Common myeloid progenitor, CD34-positive (primary cell): ENCODE measurements at regions not wholly inside any gene's neighbourhood (a gene's known extent, or its start where the extent isn't known, plus 50 kb on each side); places are given as distances from the start of the nearest gene placed in this dataset.
A peak's percentile ranks its signal among the peaks of the same experiment; 100 is the strongest.

Source experiments
- CTCF ChIA-PET: fragments of 350-600 bp; sonication (Branson Sonifier 250); formaldehyde crosslinking; loops from one replicate; lab custom pipeline; 2021; ENCODE audit warnings: antibody characterized with exemption; lab: Charles Lee
- POLR2A ChIA-PET: fragments of 350-600 bp; sonication (Branson Sonifier 250); formaldehyde crosslinking; loops from one replicate; lab custom pipeline; 2021; ENCODE audit warnings: antibody characterized with exemption; lab: Charles Lee
- DNase-seq, 3 donors: peaks; one replicate each; pipeline versions ENCODE4 v3.0.0 to v3.0.0-alpha.2; 2013
- H3K27ac ChIP-seq, 2 experiments: 1 replicate in 1 of 2; 2 replicates in 1 of 2; pipeline ENCODE4 v1.7.0; 2013; ENCODE audit warnings: inconsistent platforms in 2 of 2, low read length in 2 of 2, mild to moderate bottlenecking in 2 of 2, low read depth in 1 of 2, moderate library complexity in 1 of 2; ENCODE audit not compliant: severe bottlenecking in 2 of 2, insufficient read depth in 1 of 2, poor library complexity in 1 of 2
- H3K27me3 ChIP-seq, 5 experiments: replicated peaks in 2 of 5; 1 replicate in 3 of 5; 2 replicates in 2 of 5; pipeline versions ENCODE4 v1.6.1 to v1.7.0; 2013; ENCODE audit warnings: low read length in 4 of 5, mild to moderate bottlenecking in 2 of 5, moderate library complexity in 2 of 5, inconsistent platforms in 1 of 5; ENCODE audit not compliant: insufficient read depth in 5 of 5, control insufficient read depth in 4 of 5
- H3K36me3 ChIP-seq, 4 experiments: 1 replicate in 2 of 4; 2 replicates in 2 of 4; pipeline versions ENCODE4 v1.6.1 to v1.7.0; 2013; ENCODE audit warnings: low read length in 3 of 4, control low read depth in 1 of 4, mild to moderate bottlenecking in 1 of 4; ENCODE audit not compliant: control insufficient read depth in 4 of 4, insufficient read depth in 4 of 4
- H3K4me1 ChIP-seq, 4 experiments: 1 replicate in 3 of 4; 2 replicates in 1 of 4; pipeline versions ENCODE4 v1.6.1 to v1.7.1; 2013; ENCODE audit warnings: low read length in 3 of 4, mild to moderate bottlenecking in 3 of 4, control low read depth in 1 of 4, inconsistent platforms in 1 of 4, moderate library complexity in 1 of 4; ENCODE audit not compliant: control insufficient read depth in 4 of 4, insufficient read depth in 4 of 4; ENCODE audit errors: control extremely low read depth in 1 of 4
- H3K4me3 ChIP-seq, 7 experiments: 1 replicate in 4 of 7; 2 replicates in 3 of 7; pipeline versions ENCODE4 v1.5.1 to v1.7.0; 2013; ENCODE audit warnings: mild to moderate bottlenecking in 7 of 7, low read length in 6 of 7, moderate library complexity in 6 of 7, inconsistent platforms in 2 of 7, low read depth in 2 of 7, control low read depth in 1 of 7; ENCODE audit not compliant: insufficient read depth in 4 of 7, control insufficient read depth in 1 of 7; ENCODE audit errors: extremely low read depth in 1 of 7
- H3K9me3 ChIP-seq, 5 experiments: 1 replicate in 4 of 5; 2 replicates in 1 of 5; pipeline versions ENCODE4 v1.6.1 to v1.7.1; 2013; ENCODE audit warnings: low read length in 4 of 5, mild to moderate bottlenecking in 2 of 5, inconsistent platforms in 1 of 5, low read depth in 1 of 5, moderate library complexity in 1 of 5; ENCODE audit not compliant: control insufficient read depth in 4 of 5, insufficient read depth in 2 of 5; ENCODE audit errors: control extremely low read depth in 1 of 5
- WGBS: methylation state at CpG from one replicate; pipeline ENCODE4 v1.1.5; 2013; ENCODE audit not compliant: insufficient coverage; 5-methylcytosine and 5-hydroxymethylcytosine counted together

DNA sequence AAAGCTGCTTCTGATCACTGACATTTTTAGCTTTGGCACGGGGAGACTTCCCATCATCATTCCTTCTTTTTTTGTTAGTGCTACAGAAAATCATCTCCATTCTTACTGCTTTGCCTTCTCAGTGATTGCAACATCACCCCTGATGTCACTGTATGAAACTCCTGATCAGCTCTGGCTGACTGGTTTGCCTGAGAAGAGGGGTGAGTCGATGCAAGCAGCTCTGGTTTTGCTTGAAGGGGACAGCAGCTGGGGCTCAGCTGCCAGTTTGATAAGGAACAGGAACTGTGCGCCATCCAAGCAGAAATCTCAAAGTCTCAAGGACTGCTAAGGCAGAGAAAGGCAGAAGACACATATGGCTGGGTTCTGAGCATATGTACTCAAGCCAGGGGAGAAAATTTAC, 808.5 kb upstream of the CELF2 start:
- no peak overlapping the region for H3K4me3 ChIP-seq
- ChIA-PET POLR2A (no interaction called here), CTCF (no interaction called here)
- H3K27me3 ChIP-seq: no peaks in the 10 kb centered on the region
- H3K27ac ChIP-seq: no peak overlapping the region
- no peaks in the 10 kb centered on the region for H3K4me1 ChIP-seq
- peak in 1 of 3 donors; percentile 5 for DNase-seq
- peaks cover 0 to 10% (median 2%) of the 10 kb centered on the region in 5 experiments for H3K9me3 ChIP-seq
- WGBS: 82% methylated on average over 3 of the region's 3 CpGs
- no peaks in the 10 kb centered on the region for H3K36me3 ChIP-seq

DNA sequence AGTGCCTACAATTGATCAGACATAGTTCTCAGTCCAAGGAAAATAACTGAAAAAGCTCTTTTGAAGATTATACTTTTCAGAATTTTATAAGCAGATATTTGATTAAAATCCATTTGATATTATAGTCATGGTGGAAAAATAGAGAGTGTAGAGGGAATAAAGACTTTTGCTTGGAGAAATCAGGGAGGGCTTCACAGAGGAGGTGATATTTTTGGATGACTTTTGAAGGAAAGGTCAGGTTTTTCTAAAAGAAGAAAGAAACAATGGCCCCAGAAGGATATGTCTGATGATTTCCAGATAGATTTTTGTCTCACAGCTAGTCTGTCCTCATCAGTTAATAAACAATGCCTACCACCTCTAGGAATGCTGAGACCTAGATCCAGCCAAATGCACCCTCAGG, 806.3 kb upstream of the CELF2 start:
- DNase-seq: no peak
- H3K4me3 ChIP-seq: no peak overlapping the region
- H3K36me3 ChIP-seq: no peaks in the 10 kb centered on the region
- ChIA-PET POLR2A (no interaction called here), CTCF (no interaction called here)
- H3K4me1 ChIP-seq: no peaks in the 10 kb centered on the region
- H3K27ac ChIP-seq: no peak overlapping the region
- peaks cover 0 to 2% (median 0%) of the 10 kb centered on the region in 5 experiments for H3K9me3 ChIP-seq
- H3K27me3 ChIP-seq: no peaks in the 10 kb centered on the region

DNA sequence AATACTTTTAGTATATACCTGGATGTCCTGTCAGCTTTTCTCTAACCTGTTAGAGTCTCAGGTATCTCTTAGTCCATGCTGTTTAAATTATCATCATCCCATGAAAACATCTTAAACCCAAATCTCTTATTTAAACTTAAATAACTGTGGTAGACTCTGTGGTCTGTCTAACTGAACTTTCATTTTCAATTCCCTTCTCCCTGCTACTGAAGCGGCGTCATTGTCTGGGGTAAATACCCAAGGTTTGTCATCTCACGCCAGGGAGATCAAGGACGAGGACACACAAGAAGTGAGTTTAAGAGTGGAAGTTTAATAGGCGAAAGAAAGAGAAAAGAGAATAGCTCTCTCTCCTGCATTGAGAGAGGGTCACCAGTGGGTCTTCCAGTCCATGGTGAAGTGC, 804.4 kb upstream of the CELF2 start:
- Histone ChIP-seq H3K9me3 (no peaks in the 10 kb centered on the region), H3K27ac (no peak overlapping the region), H3K4me3 (no peak overlapping the region), H3K36me3 (no peaks in the 10 kb centered on the region), H3K4me1 (no peaks in the 10 kb centered on the region), H3K27me3 (no peaks in the 10 kb centered on the region)
- WGBS: 87% methylated on average over 3 of the region's 5 CpGs
- ChIA-PET CTCF (interaction anchor here (0.8 kb wide), 1 partner anchor 199 kb away, joined by 3 read pairs; no protein-coding TSS in a partner anchor), POLR2A (no interaction called here)
- no peak for DNase-seq

DNA sequence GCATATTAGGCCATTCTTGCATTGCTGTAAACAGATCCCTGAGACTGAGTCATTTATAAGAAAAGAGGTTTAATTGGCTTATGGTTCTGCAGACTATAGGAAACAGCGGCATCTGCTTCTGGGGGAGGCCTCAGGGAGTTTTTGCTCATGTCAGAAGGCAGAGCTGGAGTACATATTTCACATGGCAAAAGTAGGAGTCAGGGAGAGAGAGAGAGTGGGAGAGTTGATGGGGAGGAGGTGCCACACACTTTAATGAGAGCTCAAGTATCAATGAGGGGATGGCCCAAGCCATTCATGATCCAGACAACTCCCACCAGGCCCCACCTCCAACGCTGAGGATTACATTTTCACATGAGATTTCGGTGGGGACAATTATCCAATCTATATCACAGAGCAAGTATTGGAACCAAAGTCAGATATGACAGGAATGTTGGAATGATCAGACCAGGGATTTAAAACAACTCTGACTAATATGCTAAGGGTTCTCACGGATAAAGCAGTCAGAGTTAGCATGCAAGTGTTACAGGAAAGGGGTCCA, 795.3 kb upstream of the CELF2 start:
- no peaks in the 10 kb centered on the region for H3K9me3 ChIP-seq
- H3K27me3 ChIP-seq: no peaks in the 10 kb centered on the region
- no peak overlapping the region for H3K4me3 ChIP-seq
- H3K27ac ChIP-seq: no peak overlapping the region
- no peaks in the 10 kb centered on the region for H3K36me3 ChIP-seq
- no peaks in the 10 kb centered on the region for H3K4me1 ChIP-seq
- WGBS: 100% methylated on average over 2 of the region's 4 CpGs
- DNase-seq: no peak
- POLR2A ChIA-PET: no interaction called here
- CTCF ChIA-PET: no interaction called here

DNA sequence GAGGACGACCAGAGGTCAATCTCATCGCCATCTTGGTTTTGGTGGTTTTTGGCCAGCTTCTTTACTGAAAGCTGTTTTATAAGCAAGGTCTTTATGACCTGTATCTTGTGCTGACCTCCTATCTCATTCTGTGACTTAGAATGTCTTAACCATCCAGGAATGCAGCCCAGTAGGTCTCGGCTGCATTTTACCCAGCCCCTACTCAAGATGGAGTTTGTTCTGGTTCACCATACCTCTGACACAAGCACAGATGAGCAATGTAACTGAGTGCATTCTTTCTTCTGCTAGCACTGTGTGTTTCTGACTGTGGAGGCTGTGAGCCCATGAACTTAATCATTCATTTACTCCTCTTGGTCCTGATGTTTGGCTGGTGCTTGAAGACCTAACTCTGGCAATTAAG, 794.5 kb upstream of the CELF2 start:
- no peak overlapping the region for H3K4me3 ChIP-seq
- WGBS: 100% methylated on average over 3 of the region's 3 CpGs
- no peaks in the 10 kb centered on the region for H3K27me3 ChIP-seq
- H3K36me3 ChIP-seq: no peaks in the 10 kb centered on the region
- H3K27ac ChIP-seq: no peak overlapping the region
- H3K9me3 ChIP-seq: no peaks in the 10 kb centered on the region
- no peak for DNase-seq
- H3K4me1 ChIP-seq: no peaks in the 10 kb centered on the region
- POLR2A ChIA-PET: no interaction called here
- CTCF ChIA-PET: no interaction called here

DNA sequence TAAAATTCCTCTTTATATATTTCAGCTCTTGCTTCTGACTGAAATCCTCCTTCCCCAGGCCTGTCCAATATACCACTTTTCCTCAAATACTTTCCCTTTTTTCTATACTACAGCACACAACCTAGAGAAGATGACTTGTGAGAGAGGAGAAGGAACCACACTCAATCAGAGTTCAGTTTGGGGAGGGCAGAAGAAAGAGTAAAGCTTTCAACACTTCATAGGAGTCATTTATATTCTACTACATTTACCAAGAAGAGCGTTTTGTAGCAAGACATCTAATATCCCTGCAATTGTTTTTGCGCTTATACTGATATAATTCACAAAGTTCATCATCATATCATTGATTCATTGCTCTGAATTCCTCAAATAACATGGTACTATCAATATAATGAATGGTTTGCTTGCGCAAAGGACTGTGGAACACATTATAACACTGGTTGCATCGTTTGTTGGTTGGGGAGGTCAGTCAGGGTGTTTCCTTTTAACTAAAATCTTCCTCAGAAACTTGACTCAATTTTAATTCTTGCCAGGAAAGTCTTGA, 792.5 kb upstream of the CELF2 start:
- POLR2A ChIA-PET: no interaction called here
- Histone ChIP-seq H3K36me3 (no peaks in the 10 kb centered on the region), H3K9me3 (peaks cover 0 to 5% (median 0%) of the 10 kb centered on the region in 5 experiments), H3K27ac (no peak overlapping the region), H3K4me1 (no peaks in the 10 kb centered on the region), H3K27me3 (no peaks in the 10 kb centered on the region), H3K4me3 (no peak overlapping the region)
- no peak for DNase-seq
- CTCF ChIA-PET: no interaction called here
- 100% methylated on average over 1 of the region's 4 CpGs for WGBS

DNA sequence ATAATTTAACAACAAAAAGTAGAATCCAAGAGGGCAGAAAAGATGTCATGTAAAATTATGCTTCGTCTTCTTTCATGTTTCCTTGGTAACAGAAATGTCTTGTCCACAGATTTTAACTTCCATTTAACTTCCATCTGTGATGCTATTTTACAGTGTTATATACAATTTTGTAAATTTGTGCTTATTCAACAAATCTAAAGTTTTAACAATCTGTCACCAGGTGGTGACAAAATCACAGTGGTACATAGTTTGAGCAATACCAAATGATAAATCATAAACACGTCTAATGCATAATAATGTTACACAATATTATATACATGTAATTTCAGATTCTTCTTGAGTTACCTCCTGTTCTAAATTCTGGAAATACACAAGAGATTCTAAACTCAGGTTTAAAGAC, 784.4 kb upstream of the CELF2 start:
- CTCF ChIA-PET: no interaction called here
- peaks cover 0 to 5% (median 0%) of the 10 kb centered on the region in 5 experiments for H3K9me3 ChIP-seq
- POLR2A ChIA-PET: no interaction called here
- no peak overlapping the region for H3K27ac ChIP-seq
- H3K4me1 ChIP-seq: no peaks in the 10 kb centered on the region
- DNase-seq: peak in 1 of 3 donors; percentile 5
- H3K4me3 ChIP-seq: no peak overlapping the region
- no peaks in the 10 kb centered on the region for H3K27me3 ChIP-seq
- H3K36me3 ChIP-seq: no peaks in the 10 kb centered on the region
- no CpG with 5 or more reads among the region's 2 CpGs for WGBS
